Urinary bladder (tissue), 3 donors: ENCODE measurements at regions not wholly inside any gene's neighbourhood (a gene's known extent, or its start where the extent isn't known, plus 50 kb on each side); places are given as distances from the start of the nearest gene placed in this dataset.
A peak's percentile ranks its signal among the peaks of the same experiment; 100 is the strongest.

Source experiments
- DNase-seq: peaks from one replicate; pipeline ENCODE4 v3.0.0-alpha.2; 2015; ENCODE audit errors: extremely low spot score
- H3K27ac ChIP-seq: one replicate; pipeline ENCODE4 v1.5.1; 2013; ENCODE audit warnings: low read depth, mild to moderate bottlenecking, moderate library complexity
- H3K36me3 ChIP-seq: one replicate; pipeline ENCODE4 v1.6.1; 2013; ENCODE audit warnings: mild to moderate bottlenecking, moderate library complexity; ENCODE audit not compliant: insufficient read depth
- H3K4me1 ChIP-seq: one replicate; pipeline ENCODE4 v1.6.1; 2013; ENCODE audit warnings: mild to moderate bottlenecking, moderate library complexity; ENCODE audit not compliant: insufficient read depth
- H3K4me3 ChIP-seq: one replicate; pipeline ENCODE4 v1.5.1; 2013; ENCODE audit warnings: low read depth, low read length
- WGBS: extraction: QIAGEN DNeasy Blood & Tissue Kit; methylation state at CpG from one replicate; pipeline ENCODE4 v1.1.7; 2013; 5-methylcytosine and 5-hydroxymethylcytosine counted together
- donor health status: healthy with polysubstance abuse.
- donor health status: healthy.

DNA sequence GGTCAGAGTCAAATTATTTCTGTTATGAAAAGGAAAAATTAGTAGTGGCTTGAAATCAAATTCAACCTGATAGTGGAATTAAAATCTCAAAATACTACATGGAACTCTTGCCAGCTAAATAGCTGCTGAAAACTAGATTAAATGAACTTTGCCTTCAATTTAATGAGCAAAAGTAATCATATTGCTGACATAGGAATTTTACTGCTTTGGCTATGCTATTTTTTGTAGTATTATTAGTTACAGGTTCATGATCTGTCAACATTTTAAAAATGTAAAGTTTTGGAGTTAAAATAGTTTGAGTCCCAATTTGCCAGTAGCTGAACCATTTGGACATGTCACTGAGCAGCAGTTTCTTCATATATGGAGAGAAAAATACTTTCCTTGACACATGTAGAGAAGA, 81.4 kb downstream of the RERGL start:
- Histone ChIP-seq H3K4me1 (no peaks in the 10 kb centered on the region), H3K36me3 (no peaks in the 10 kb centered on the region), H3K4me3 (no peak overlapping the region), H3K27ac (no peak overlapping the region)
- no peak for DNase-seq

DNA sequence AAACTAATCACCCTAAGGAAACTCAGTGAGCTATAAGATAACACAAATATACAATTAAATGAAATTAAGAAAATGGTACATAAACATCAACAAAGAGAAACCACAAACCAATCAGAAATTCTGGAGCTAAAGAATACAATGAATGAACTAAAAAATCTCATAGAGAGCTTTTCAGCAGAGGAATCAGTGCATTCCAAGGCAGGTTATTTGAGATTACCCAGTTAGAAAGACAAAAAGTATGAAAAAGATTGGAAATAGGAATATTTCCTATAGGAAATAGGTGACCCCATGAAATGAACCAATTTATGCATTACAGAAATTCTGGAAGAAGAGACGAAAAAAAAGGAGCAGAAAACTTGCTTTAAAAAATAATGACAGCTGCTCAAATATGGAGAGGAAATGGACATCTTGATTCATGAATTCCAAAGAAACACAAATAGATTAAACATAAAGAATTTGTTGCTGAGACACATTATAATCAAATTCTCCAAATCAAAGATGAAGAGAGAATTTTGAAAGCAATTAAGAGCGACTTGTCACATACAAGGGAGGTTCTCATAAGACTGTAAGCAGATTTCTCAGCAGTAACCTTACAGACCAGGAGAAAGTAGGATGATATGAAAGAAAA, 90.7 kb downstream of the RERGL start:
- Histone ChIP-seq H3K4me1 (no peaks in the 10 kb centered on the region), H3K36me3 (no peaks in the 10 kb centered on the region), H3K4me3 (no peak overlapping the region), H3K27ac (no peak overlapping the region)
- no peak for DNase-seq
- 80% methylated on average over 2 of the region's 2 CpGs for WGBS

DNA sequence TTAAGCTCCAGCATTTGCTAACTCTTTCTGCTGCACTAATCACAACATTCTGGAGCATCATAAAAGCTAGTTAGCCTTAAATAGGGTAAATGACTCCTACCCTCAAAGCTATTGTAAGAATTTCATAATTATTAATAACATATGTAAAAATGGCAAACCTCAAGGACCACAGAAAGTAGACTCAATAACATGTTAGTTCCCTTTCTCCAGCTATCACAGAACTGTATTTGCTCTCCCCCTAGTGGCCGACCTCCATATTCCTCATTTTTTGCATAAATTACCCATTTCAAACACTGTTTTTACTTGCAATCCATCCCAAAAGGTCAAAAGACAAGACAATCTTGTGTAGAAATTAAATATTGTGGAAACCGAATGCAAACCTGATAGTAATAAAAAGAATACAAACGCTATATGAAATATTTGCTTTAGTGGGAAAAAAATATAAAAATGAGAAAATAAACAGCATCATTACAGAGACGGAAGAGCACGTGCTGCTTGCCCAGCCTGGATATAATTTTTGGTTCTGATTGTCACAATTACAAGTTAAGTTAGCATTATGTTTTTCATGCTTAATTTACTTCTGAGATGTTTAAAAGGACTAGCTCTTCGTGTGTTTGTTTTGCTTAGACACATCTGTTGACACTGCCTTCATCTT, 97.9 kb downstream of the RERGL start:
- Histone ChIP-seq H3K4me3 (no peak overlapping the region), H3K4me1 (no peaks in the 10 kb centered on the region), H3K36me3 (no peaks in the 10 kb centered on the region), H3K27ac (no peak overlapping the region)
- 26% methylated on average over 6 of the region's 6 CpGs for WGBS
- peak; percentile 11 for DNase-seq

DNA sequence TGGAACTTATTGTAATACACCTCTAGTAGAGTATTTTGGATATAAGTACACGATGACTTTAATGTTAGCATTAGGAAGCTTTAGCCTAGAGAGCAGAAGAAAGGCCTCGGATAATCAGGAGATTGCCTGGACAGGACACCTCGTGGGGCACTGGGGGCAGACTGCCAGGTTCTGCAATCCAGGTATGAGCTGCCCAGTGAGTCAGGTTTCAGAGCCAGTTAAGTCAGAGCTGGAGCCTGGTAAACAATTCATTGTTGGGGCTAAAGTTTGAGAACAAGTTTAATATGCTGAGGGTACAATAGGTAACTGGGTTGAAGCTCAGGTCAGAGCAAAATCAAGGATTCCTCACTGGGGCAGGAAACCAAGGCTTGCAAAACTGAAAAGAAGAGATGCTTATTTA, 107.4 kb downstream of the RERGL start:
- 71% methylated on average over 3 of the region's 3 CpGs for WGBS
- H3K4me3 ChIP-seq = no peak overlapping the region
- H3K4me1 ChIP-seq = no peaks in the 10 kb centered on the region
- H3K27ac ChIP-seq = no peak overlapping the region
- no peak for DNase-seq
- no peaks in the 10 kb centered on the region for H3K36me3 ChIP-seq

DNA sequence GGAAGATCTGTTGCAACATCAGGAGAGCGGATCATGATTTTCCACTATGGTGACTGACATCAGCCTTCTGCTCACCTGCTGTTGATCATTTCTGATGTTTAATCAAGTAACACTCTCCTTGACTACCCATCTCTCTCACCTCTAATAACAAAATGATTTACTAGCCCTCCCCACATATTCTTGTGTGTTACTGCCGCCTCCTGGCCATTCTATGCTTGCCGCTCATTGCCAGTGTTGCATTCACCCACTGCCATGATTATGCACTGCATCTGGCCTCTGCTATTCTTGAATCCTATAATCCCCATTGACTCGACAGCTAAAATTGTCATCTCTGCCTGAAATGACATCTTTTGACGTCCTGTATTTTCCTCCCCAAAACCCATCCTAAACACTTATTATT, 113.8 kb downstream of the RERGL start:
- H3K4me3 ChIP-seq = no peak overlapping the region
- H3K36me3 ChIP-seq = no peaks in the 10 kb centered on the region
- 56% methylated on average over 5 of the region's 5 CpGs for WGBS

GRCh38 chr12:17975763-17976162, 114.2 kb downstream of the RERGL start:
- Histone ChIP-seq H3K27ac (no peak overlapping the region), H3K36me3 (no peaks in the 10 kb centered on the region), H3K4me3 (no peak overlapping the region), H3K4me1 (no peaks in the 10 kb centered on the region)
- WGBS = 75% methylated on average over 1 of the region's 1 CpG
- no peak for DNase-seq

More for the DNA sequence above, 113.8 kb downstream of the RERGL start:
- Histone ChIP-seq H3K4me1 (no peaks in the 10 kb centered on the region), H3K27ac (no peak overlapping the region)
- DNase-seq = no peak

- no peak overlapping the region for H3K27ac ChIP-seq
- no peaks in the 10 kb centered on the region for H3K36me3 ChIP-seq
- no peak for DNase-seq
- no peak overlapping the region for H3K4me3 ChIP-seq
- 93% methylated on average over 2 of the region's 2 CpGs for WGBS
- no peaks in the 10 kb centered on the region for H3K4me1 ChIP-seq
Measured at GRCh38 chr12:17975239-17975638, 114.8 kb downstream of the RERGL start.

DNA sequence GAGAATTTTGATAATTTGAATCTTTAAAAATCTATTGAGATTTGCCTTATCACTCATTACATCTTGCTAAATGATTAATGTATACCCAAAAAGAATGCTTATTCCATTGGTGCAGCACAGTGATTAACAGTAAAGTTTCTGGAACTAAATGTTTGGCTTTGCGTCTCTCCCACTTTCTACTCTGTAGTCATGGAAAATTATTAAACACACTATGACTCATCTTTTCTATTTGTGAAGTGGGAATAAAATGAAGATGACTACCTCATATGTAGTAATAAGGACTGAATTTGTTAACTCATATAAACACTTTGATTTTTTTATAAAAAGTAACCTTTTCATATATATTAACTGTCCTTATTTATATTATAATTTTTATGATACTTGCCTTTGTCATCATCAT, 118.1 kb downstream of the RERGL start:
- WGBS = 71% methylated on average over 1 of the region's 1 CpG
- Histone ChIP-seq H3K4me1 (no peaks in the 10 kb centered on the region), H3K4me3 (no peak overlapping the region), H3K36me3 (no peaks in the 10 kb centered on the region), H3K27ac (no peak overlapping the region)
- no peak for DNase-seq

GRCh38 chr12:17954788-17955187, 135.2 kb downstream of the RERGL start:
- WGBS = 56% methylated on average over 3 of the region's 3 CpGs
- Histone ChIP-seq H3K27ac (no peak overlapping the region), H3K4me1 (no peaks in the 10 kb centered on the region), H3K4me3 (no peak overlapping the region), H3K36me3 (no peaks in the 10 kb centered on the region)
- DNase-seq = no peak

DNA sequence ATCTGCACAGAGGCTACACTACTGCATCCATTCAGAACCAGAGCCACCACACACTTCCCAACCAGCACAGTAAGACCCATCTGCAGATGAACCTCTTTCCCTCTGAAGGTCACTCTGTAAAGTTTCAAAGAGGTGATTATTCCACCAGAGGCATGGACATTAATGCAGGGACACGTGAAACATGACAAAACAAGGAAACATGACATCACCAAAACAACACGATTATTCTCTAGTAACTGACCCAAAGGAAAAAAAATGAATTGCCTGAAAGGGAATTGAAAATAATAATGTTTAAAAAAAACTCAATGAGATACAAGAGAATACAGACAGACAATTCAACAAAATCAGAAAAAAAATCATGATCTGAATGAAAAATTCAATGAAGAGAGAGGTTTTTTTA, 139.1 kb downstream of the RERGL start:
- no peak for DNase-seq
- Histone ChIP-seq H3K4me3 (no peak overlapping the region), H3K36me3 (no peaks in the 10 kb centered on the region), H3K27ac (no peak overlapping the region), H3K4me1 (no peaks in the 10 kb centered on the region)
- WGBS = 71% methylated on average over 2 of the region's 2 CpGs

GRCh38 chr12:17949558-17950141, 140.3 kb downstream of the RERGL start:
- H3K36me3 ChIP-seq = no peaks in the 10 kb centered on the region
- no peak for DNase-seq
- no peaks in the 10 kb centered on the region for H3K4me1 ChIP-seq
- no peak overlapping the region for H3K4me3 ChIP-seq
- no peak overlapping the region for H3K27ac ChIP-seq
- WGBS = 80% methylated on average over 2 of the region's 2 CpGs

GRCh38 chr12:17928708-17929366, 161.2 kb downstream of the RERGL start:
- Histone ChIP-seq H3K4me3 (no peak overlapping the region), H3K4me1 (no peaks in the 10 kb centered on the region), H3K36me3 (no peaks in the 10 kb centered on the region), H3K27ac (no peak overlapping the region)
- no peak for DNase-seq
- WGBS = 63% methylated on average over 4 of the region's 4 CpGs

DNA sequence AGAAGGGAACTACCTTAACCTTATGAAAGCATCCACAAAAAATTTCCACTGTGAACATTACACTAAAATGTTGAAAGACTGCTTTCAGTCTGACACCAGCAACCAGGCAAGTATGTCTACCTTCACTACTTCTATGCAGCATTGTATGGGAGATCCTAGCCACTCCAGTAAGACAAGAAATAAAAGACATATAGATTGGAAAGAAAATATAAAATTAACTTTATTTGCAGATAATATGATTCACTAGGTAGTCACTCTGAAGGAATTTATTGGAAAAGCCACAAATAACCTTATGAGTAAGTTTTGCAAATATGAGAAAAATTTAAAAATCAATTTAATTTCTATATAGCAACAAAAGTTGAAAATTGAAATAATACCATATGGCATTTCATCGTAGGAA, 172.0 kb downstream of the RERGL start:
- 93% methylated on average over 1 of the region's 1 CpG for WGBS
- DNase-seq = no peak
- Histone ChIP-seq H3K4me1 (no peaks in the 10 kb centered on the region), H3K4me3 (no peak overlapping the region), H3K36me3 (no peaks in the 10 kb centered on the region), H3K27ac (no peak overlapping the region)

- no peaks in the 10 kb centered on the region for H3K4me1 ChIP-seq
- no peak overlapping the region for H3K4me3 ChIP-seq
- 96% methylated on average over 1 of the region's 1 CpG for WGBS
- no peak for DNase-seq
- no peaks in the 10 kb centered on the region for H3K36me3 ChIP-seq
- no peak overlapping the region for H3K27ac ChIP-seq
Measured at GRCh38 chr12:17884581-17884980, 205.4 kb downstream of the RERGL start.
